ENCODE measurements at regions not wholly inside any gene's neighbourhood (a gene's known extent, or its start where the extent isn't known, plus 50 kb on each side); places are given as distances from the start of the nearest gene placed in this dataset.

- no peaks in the 10 kb centered on the region for H3K27me3 ChIP-seq (ENCODE audit: control insufficient read depth in 1 of 2, insufficient read depth in 2 of 2, low read length in 1 of 2)
- intact Hi-C loops (cut with DNase I) = no loop called here
Measured at GRCh38 chr22:22182990-22183264, 61.7 kb upstream of the VPREB1 start.

GRCh38 chr22:22182218-22182989 lies 62.2 kb upstream of the VPREB1 start:
- no peak overlapping the region for H3K4me3 ChIP-seq (ENCODE audit: low read length in 2 of 2)
- H3K27me3 ChIP-seq (ENCODE audit: control insufficient read depth in 1 of 2, insufficient read depth in 2 of 2, low read length in 1 of 2) = no peaks in the 10 kb centered on the region
- no peaks in the 10 kb centered on the region for H3K9me3 ChIP-seq (ENCODE audit: control insufficient read depth, low read length)
- no peak for DNase-seq
- H3K36me3 ChIP-seq (ENCODE audit: control insufficient read depth in 1 of 2, insufficient read depth in 2 of 2, low read length in 1 of 2) = no peaks in the 10 kb centered on the region
- intact Hi-C loops (cut with DNase I) = no loop called here
- no peak for ATAC-seq (ENCODE audit: low FRiP score)
- H3K4me1 ChIP-seq (ENCODE audit: control insufficient read depth in 1 of 2, insufficient read depth in 2 of 2, low read length in 2 of 2) = no peaks in the 10 kb centered on the region
- 63 to 69% methylated on average over 7 of the region's 7 CpGs for WGBS, 2 donors
- H3K27ac ChIP-seq (ENCODE audit: low read depth in 1 of 2, low read length in 2 of 2) = no peak overlapping the region

More at GRCh38 chr22:22182990-22183264, 61.7 kb upstream of the VPREB1 start:
- Histone ChIP-seq H3K4me1 (ENCODE audit: control insufficient read depth in 1 of 2, insufficient read depth in 2 of 2, low read length in 2 of 2) (no peaks in the 10 kb centered on the region), H3K27ac (ENCODE audit: low read depth in 1 of 2, low read length in 2 of 2) (no peak overlapping the region), H3K4me3 (ENCODE audit: low read length in 2 of 2) (no peak overlapping the region), H3K36me3 (ENCODE audit: control insufficient read depth in 1 of 2, insufficient read depth in 2 of 2, low read length in 1 of 2) (no peaks in the 10 kb centered on the region), H3K9me3 (ENCODE audit: control insufficient read depth, low read length) (no peaks in the 10 kb centered on the region)
- DNase-seq = no peak
- ATAC-seq (ENCODE audit: low FRiP score) = no peak

GRCh38 chr22:22181341-22181850 lies 63.2 kb upstream of the VPREB1 start:
- Histone ChIP-seq H3K4me3 (ENCODE audit: low read length in 2 of 2) (no peak overlapping the region), H3K36me3 (ENCODE audit: control insufficient read depth in 1 of 2, insufficient read depth in 2 of 2, low read length in 1 of 2) (no peaks in the 10 kb centered on the region), H3K9me3 (ENCODE audit: control insufficient read depth, low read length) (no peaks in the 10 kb centered on the region), H3K27me3 (ENCODE audit: control insufficient read depth in 1 of 2, insufficient read depth in 2 of 2, low read length in 1 of 2) (no peaks in the 10 kb centered on the region), H3K27ac (ENCODE audit: low read depth in 1 of 2, low read length in 2 of 2) (no peak overlapping the region), H3K4me1 (ENCODE audit: control insufficient read depth in 1 of 2, insufficient read depth in 2 of 2, low read length in 2 of 2) (no peaks in the 10 kb centered on the region)
- 47 to 52% methylated on average over 3 of the region's 3 CpGs for WGBS, 2 donors
- intact Hi-C loops (cut with DNase I) = no loop called here
- ATAC-seq (ENCODE audit: low FRiP score) (no peak), DNase-seq (no peak)

GRCh38 chr22:22180738-22181285 lies 63.8 kb upstream of the VPREB1 start:
- no peak overlapping the region for H3K4me3 ChIP-seq (ENCODE audit: low read length in 2 of 2)
- H3K27ac ChIP-seq (ENCODE audit: low read depth in 1 of 2, low read length in 2 of 2) = no peak overlapping the region
- DNase-seq = no peak
- 64 to 65% methylated on average over 5 of the region's 5 CpGs for WGBS, 2 donors
- no peaks in the 10 kb centered on the region for H3K9me3 ChIP-seq (ENCODE audit: control insufficient read depth, low read length)
- no peaks in the 10 kb centered on the region for H3K4me1 ChIP-seq (ENCODE audit: control insufficient read depth in 1 of 2, insufficient read depth in 2 of 2, low read length in 2 of 2)
- no peaks in the 10 kb centered on the region for H3K27me3 ChIP-seq (ENCODE audit: control insufficient read depth in 1 of 2, insufficient read depth in 2 of 2, low read length in 1 of 2)
- intact Hi-C loops (cut with DNase I) = no loop called here
- no peak for ATAC-seq (ENCODE audit: low FRiP score)
- H3K36me3 ChIP-seq (ENCODE audit: control insufficient read depth in 1 of 2, insufficient read depth in 2 of 2, low read length in 1 of 2) = no peaks in the 10 kb centered on the region

- Histone ChIP-seq H3K9me3 (ENCODE audit: control insufficient read depth, low read length) (no peaks in the 10 kb centered on the region), H3K36me3 (ENCODE audit: control insufficient read depth in 1 of 2, insufficient read depth in 2 of 2, low read length in 1 of 2) (no peaks in the 10 kb centered on the region), H3K4me3 (ENCODE audit: low read length in 2 of 2) (no peak overlapping the region), H3K4me1 (ENCODE audit: control insufficient read depth in 1 of 2, insufficient read depth in 2 of 2, low read length in 2 of 2) (no peaks in the 10 kb centered on the region), H3K27me3 (ENCODE audit: control insufficient read depth in 1 of 2, insufficient read depth in 2 of 2, low read length in 1 of 2) (no peaks in the 10 kb centered on the region), H3K27ac (ENCODE audit: low read depth in 1 of 2, low read length in 2 of 2) (no peak overlapping the region)
- intact Hi-C loops (cut with DNase I) = no loop called here
- ATAC-seq (ENCODE audit: low FRiP score) (no peak), DNase-seq (no peak)
- WGBS, 2 donors = 65 to 73% methylated on average over 3 of the region's 3 CpGs
Measured at GRCh38 chr22:22179858-22180257, 64.7 kb upstream of the VPREB1 start.

DNA sequence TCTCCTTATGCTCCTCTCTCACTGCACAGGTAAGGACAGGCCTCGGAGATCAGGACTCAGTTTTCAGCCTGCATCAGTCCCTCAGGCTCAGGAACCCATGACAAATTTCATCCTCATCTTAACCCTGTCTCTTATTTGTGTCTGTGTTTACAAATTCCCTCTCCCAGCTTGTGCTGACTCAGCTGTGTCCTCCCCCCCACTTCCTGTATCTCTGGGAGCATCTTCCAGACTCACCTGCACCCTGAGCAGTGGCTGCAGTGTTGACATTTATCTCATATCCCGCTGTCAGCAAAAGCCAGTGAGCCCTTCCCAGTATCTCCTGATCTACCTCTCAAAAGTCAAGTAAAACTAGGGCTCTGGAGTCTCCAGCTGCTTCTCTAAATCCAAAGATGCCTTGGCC lies 65.6 kb upstream of the VPREB1 start:
- intact Hi-C loops (cut with DNase I) = no loop called here
- H3K4me3 ChIP-seq (ENCODE audit: low read length in 2 of 2) = no peak overlapping the region
- no peak overlapping the region for H3K27ac ChIP-seq (ENCODE audit: low read depth in 1 of 2, low read length in 2 of 2)
- no peaks in the 10 kb centered on the region for H3K36me3 ChIP-seq (ENCODE audit: control insufficient read depth in 1 of 2, insufficient read depth in 2 of 2, low read length in 1 of 2)
- no peaks in the 10 kb centered on the region for H3K27me3 ChIP-seq (ENCODE audit: control insufficient read depth in 1 of 2, insufficient read depth in 2 of 2, low read length in 1 of 2)
- ATAC-seq (ENCODE audit: low FRiP score) (no peak), DNase-seq (no peak)
- H3K9me3 ChIP-seq (ENCODE audit: control insufficient read depth, low read length) = no peaks in the 10 kb centered on the region
- no peaks in the 10 kb centered on the region for H3K4me1 ChIP-seq (ENCODE audit: control insufficient read depth in 1 of 2, insufficient read depth in 2 of 2, low read length in 2 of 2)
- WGBS, 2 donors = 46 to 65% methylated on average over 2 of the region's 2 CpGs

DNA sequence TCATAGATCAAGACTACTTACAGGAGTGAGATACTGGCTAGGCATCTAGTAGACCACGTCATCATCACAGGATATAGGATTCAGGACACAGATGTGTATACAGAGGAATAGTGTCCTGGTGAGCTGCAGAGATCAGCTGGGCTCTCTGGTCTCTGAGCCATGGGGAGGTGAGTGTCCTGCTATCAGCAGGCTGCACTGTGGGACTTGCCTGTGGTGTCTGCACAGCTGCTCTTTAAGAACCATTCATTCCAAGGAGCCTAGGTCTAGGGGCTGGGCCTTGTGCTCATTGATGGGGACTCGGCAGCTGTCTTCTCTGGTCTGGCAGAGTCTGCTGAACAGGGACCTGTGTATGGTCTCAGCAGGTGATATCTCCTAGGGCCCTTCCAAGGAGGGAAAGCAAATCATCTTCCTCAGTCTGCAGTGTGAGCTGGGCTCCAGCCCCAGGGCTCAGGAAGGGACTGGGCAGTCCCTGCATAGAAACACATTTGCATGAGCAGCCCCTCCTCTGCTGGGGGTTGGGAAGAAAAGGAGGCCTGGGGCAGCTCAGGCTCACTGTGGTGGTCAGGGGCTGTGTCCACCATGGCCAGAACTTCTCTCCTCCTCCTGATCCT lies 66.1 kb upstream of the VPREB1 start:
- no peaks in the 10 kb centered on the region for H3K27me3 ChIP-seq (ENCODE audit: control insufficient read depth in 1 of 2, insufficient read depth in 2 of 2, low read length in 1 of 2)
- H3K36me3 ChIP-seq (ENCODE audit: control insufficient read depth in 1 of 2, insufficient read depth in 2 of 2, low read length in 1 of 2) = no peaks in the 10 kb centered on the region
- no peaks in the 10 kb centered on the region for H3K9me3 ChIP-seq (ENCODE audit: control insufficient read depth, low read length)
- DNase-seq (no peak), ATAC-seq (ENCODE audit: low FRiP score) (no peak)
- H3K27ac ChIP-seq (ENCODE audit: low read depth in 1 of 2, low read length in 2 of 2) = no peak overlapping the region
- WGBS, 2 donors = 55 to 69% methylated on average over 2 of the region's 2 CpGs
- intact Hi-C loops (cut with DNase I) = no loop called here
- H3K4me3 ChIP-seq (ENCODE audit: low read length in 2 of 2) = no peak overlapping the region
- H3K4me1 ChIP-seq (ENCODE audit: control insufficient read depth in 1 of 2, insufficient read depth in 2 of 2, low read length in 2 of 2) = no peaks in the 10 kb centered on the region

DNA sequence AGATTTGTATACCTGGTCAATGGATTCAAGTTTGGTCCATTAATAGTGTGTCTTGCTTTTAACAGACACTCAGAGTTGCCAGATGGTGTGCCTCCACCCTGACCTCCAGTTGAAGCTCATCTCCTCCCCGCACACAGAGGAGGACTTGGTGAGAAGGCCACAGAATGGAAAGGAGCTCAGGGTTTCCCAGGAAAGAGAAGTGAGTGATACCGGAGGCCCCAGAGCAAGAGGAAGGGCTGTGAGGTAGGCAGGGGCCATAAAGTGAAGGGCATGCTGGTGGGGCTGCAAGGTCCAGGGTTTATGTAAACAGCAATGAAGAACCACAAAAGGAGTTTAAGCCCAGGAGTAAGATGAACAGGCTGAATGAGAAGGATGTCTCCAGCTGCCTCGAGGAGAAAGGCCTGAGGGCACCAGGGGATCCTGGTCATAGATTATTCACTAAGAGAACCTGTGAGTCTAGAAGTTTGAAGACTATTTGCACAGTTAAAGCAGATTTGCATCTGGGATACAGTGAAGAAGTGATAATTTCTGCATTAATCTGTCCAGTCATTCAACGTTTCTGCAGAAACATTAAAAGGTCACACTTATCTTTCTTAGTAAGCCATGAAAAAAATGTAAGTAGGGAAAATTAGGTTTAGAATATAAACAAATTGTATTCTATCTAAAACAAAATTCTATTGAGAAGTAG lies 67.5 kb upstream of the VPREB1 start:
- no peak for ATAC-seq (ENCODE audit: low FRiP score)
- H3K27me3 ChIP-seq (ENCODE audit: control insufficient read depth in 1 of 2, insufficient read depth in 2 of 2, low read length in 1 of 2) = no peaks in the 10 kb centered on the region
- no peak overlapping the region for H3K27ac ChIP-seq (ENCODE audit: low read depth in 1 of 2, low read length in 2 of 2)
- no peak overlapping the region for H3K4me3 ChIP-seq (ENCODE audit: low read length in 2 of 2)
- no peaks in the 10 kb centered on the region for H3K36me3 ChIP-seq (ENCODE audit: control insufficient read depth in 1 of 2, insufficient read depth in 2 of 2, low read length in 1 of 2)
- no peaks in the 10 kb centered on the region for H3K4me1 ChIP-seq (ENCODE audit: control insufficient read depth in 1 of 2, insufficient read depth in 2 of 2, low read length in 2 of 2)
- WGBS, 2 donors = 48 to 58% methylated on average over 4 of the region's 4 CpGs
- no peak for DNase-seq
- no peaks in the 10 kb centered on the region for H3K9me3 ChIP-seq (ENCODE audit: control insufficient read depth, low read length)
- intact Hi-C loops (cut with DNase I) = no loop called here

All from aorta (tissue), 5 donors.